Colonic mucosa (tissue), 4 donors: ENCODE measurements at regions not wholly inside any gene's neighbourhood (a gene's known extent, or its start where the extent isn't known, plus 50 kb on each side); places are given as distances from the start of the nearest gene placed in this dataset.

Experiments
- DNase-seq: peaks from one replicate; pipeline ENCODE4 v3.0.0-alpha.2; 2020
- H3K27ac ChIP-seq: fragments of 200-600 bp; one replicate; pipeline ENCODE4 v1.8.0; 2021
- H3K27me3 ChIP-seq: fragments of 200-600 bp; one replicate; pipeline ENCODE4 v1.8.0; 2021
- H3K36me3 ChIP-seq: fragments of 200-600 bp; one replicate; pipeline ENCODE4 v1.8.0; 2021
- H3K4me1 ChIP-seq: fragments of 200-600 bp; one replicate; pipeline ENCODE4 v1.8.0; 2021; ENCODE audit warnings: mild to moderate bottlenecking
- H3K4me3 ChIP-seq: fragments of 200-600 bp; one replicate; pipeline ENCODE4 v1.8.0; 2021
- H3K9ac ChIP-seq, 2 donors: one replicate each; pipeline ENCODE4 v1.7.0; 2013; ENCODE audit warnings: control low read depth in 2 of 2, low read depth in 2 of 2, low read length in 2 of 2
- H3K9me3 ChIP-seq: fragments of 200-600 bp; one replicate; pipeline ENCODE4 v1.8.0; 2021
- intact Hi-C: fragments of 100-400 bp; cut with DNase I; formaldehyde crosslinking; loops from one replicate; pipeline ENCODE4 v1.14.1; 2022
- TF ChIP-seq, protein P1 (sequence below): fragments of 200-600 bp; IDR thresholded peaks from one replicate; pipeline ENCODE4 v1.8.0; 2022; ENCODE audit warnings: antibody characterized with exemption, mild to moderate bottlenecking
- donor health status: healthy.
- donor health status: DM: no; HTN: no; CAD: no.
- donor health status: DM: no; HTN: no; CAD: no.

- TF ChIP-seq, protein P1, sequence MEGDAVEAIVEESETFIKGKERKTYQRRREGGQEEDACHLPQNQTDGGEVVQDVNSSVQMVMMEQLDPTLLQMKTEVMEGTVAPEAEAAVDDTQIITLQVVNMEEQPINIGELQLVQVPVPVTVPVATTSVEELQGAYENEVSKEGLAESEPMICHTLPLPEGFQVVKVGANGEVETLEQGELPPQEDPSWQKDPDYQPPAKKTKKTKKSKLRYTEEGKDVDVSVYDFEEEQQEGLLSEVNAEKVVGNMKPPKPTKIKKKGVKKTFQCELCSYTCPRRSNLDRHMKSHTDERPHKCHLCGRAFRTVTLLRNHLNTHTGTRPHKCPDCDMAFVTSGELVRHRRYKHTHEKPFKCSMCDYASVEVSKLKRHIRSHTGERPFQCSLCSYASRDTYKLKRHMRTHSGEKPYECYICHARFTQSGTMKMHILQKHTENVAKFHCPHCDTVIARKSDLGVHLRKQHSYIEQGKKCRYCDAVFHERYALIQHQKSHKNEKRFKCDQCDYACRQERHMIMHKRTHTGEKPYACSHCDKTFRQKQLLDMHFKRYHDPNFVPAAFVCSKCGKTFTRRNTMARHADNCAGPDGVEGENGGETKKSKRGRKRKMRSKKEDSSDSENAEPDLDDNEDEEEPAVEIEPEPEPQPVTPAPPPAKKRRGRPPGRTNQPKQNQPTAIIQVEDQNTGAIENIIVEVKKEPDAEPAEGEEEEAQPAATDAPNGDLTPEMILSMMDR: no peak
- H3K27me3 ChIP-seq: peaks cover 9% of the 10 kb centered on the region
- intact Hi-C loops: no loop called here
Measured at GRCh38 chr2:120445449-120446143, 99.7 kb downstream of the INHBB start.

GRCh38 chr2:120446236-120447126, 100.5 kb downstream of the INHBB start:
- TF ChIP-seq, protein P1: no peak
- Histone ChIP-seq H3K36me3 (no peaks in the 10 kb centered on the region), H3K4me1 (peaks cover 4% of the 10 kb centered on the region), H3K9ac (no peak overlapping the region), H3K4me3 (no peak overlapping the region), H3K9me3 (no peaks in the 10 kb centered on the region), H3K27ac (no peak overlapping the region), H3K27me3 (peaks cover 9% of the 10 kb centered on the region)
- DNase-seq: no peak
- intact Hi-C loops: no loop called here

More at GRCh38 chr2:120445449-120446143, 99.7 kb downstream of the INHBB start:
- no peak for DNase-seq
- Histone ChIP-seq H3K4me1 (peaks cover 4% of the 10 kb centered on the region), H3K9me3 (no peaks in the 10 kb centered on the region), H3K9ac (no peak overlapping the region), H3K27ac (no peak overlapping the region), H3K4me3 (no peak overlapping the region), H3K36me3 (no peaks in the 10 kb centered on the region)

DNA sequence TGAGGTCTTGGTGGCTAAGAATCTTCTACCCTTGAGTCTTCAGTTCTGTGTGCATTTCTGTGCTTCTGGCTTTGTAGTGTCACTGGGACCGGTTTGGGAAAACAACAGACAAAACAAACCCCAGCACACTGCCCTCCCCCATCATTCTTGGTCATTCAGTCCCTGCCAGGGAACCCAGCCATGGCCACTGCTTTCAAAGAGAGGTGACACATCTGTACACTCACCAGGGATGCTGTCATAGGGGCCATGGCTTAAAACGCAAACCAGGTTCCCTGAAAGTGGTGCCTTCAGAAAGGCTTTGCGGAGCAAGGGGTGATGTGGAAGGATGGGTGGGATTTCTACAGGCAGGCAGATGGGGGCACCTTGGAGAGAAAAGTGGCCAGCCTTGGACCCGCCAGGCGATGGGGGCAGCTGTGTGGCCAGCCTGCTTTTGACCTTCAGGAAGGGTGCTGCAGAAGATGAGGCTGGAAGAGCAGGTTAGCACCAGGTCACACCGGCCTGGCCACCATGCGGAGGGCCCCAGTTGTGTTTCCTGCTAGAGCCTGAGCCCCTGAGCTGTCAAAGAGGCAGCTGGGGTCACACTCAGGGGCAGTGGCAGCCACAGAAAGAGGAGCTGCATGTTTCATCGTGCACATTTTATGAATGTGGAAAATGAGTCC, 101.3 kb downstream of the INHBB start:
- no peak overlapping the region for H3K9ac ChIP-seq
- TF ChIP-seq, protein P1: no peak
- no peak overlapping the region for H3K27ac ChIP-seq
- intact Hi-C loops: no loop called here
- H3K9me3 ChIP-seq: no peaks in the 10 kb centered on the region
- peaks cover 4% of the 10 kb centered on the region for H3K4me1 ChIP-seq
- H3K4me3 ChIP-seq: no peak overlapping the region
- no peaks in the 10 kb centered on the region for H3K36me3 ChIP-seq
- no peak for DNase-seq
- peaks cover 4% of the 10 kb centered on the region for H3K27me3 ChIP-seq

GRCh38 chr2:120448436-120448835, 102.5 kb downstream of the INHBB start:
- intact Hi-C loops: no loop called here
- H3K27ac ChIP-seq: no peak overlapping the region
- no peaks in the 10 kb centered on the region for H3K4me1 ChIP-seq
- no peak overlapping the region for H3K4me3 ChIP-seq
- H3K9me3 ChIP-seq: no peaks in the 10 kb centered on the region
- TF ChIP-seq, protein P1: no peak
- no peaks in the 10 kb centered on the region for H3K27me3 ChIP-seq
- no peak overlapping the region for H3K9ac ChIP-seq
- no peak for DNase-seq
- no peaks in the 10 kb centered on the region for H3K36me3 ChIP-seq

GRCh38 chr2:120448961-120449810, 103.2 kb downstream of the INHBB start:
- TF ChIP-seq, protein P1: no peak
- H3K4me3 ChIP-seq: no peak overlapping the region
- H3K36me3 ChIP-seq: no peaks in the 10 kb centered on the region
- intact Hi-C loops: no loop called here
- no peaks in the 10 kb centered on the region for H3K27me3 ChIP-seq
- no peak for DNase-seq
- H3K27ac ChIP-seq: no peak overlapping the region
- no peaks in the 10 kb centered on the region for H3K4me1 ChIP-seq
- no peaks in the 10 kb centered on the region for H3K9me3 ChIP-seq
- no peak overlapping the region for H3K9ac ChIP-seq
